ENCODE measurements at regions not wholly inside any gene's neighbourhood (a gene's known extent, or its start where the extent isn't known, plus 50 kb on each side); places are given as distances from the start of the nearest gene placed in this dataset.

DNA sequence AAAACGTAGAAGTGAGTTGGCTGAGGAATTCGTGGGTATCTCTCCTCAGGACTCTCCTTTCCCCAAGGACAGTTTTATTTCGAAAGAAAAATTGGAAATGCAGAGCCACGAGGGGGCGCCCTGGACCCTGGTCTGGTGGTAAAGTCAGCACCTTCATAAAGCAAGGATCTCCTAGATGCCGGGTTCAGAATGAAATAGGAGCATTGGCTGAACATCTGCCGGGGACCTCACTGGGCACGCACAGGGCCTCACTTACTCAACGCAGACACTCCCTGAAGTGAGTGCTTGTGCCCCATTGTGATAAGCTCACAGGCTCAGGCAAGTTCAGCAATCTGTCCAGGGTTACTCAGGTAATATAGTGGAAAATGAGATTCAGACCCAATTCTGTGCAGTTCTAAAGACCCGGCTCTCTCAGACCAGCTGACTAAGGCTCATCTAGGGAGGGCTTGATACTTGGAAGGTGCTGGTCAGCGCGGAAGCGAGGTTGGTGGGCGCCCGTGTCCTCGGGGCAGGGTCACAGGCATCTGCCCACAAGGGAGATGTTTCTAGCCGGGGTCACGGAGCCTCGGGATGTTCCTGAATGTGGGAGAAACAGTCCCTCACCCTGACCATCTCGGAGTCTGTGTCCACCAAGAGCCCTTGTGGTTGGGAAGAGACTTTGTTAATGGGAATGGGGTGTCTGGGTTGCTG is 55.7 kb upstream of the ETV3 start:
- peak; percentile 11 to 15 for DNase-seq (ENCODE audit: low read depth in 2 of 2)

DNA sequence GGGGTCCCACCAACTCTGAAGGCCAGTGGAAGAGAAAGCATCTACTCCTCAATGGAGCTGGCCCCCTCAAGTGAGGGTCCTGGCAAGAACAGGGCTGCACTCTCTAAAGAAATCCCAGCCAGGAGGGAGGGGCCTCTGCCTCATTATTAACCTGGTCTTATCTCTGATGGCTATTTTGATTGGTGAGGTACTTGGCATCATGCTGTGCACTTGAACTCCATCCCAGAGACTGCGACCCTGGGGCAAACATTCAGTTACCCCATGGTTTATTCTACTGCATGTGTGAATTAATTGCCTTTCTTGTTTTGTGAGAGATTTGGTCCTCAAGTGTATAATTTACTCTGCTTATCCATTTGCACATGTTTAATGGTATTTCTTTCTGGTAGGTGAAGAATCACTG is 55.0 kb upstream of the ETV3 start:
- DNase-seq (ENCODE audit: low read depth in 2 of 2) = no peak

DNA sequence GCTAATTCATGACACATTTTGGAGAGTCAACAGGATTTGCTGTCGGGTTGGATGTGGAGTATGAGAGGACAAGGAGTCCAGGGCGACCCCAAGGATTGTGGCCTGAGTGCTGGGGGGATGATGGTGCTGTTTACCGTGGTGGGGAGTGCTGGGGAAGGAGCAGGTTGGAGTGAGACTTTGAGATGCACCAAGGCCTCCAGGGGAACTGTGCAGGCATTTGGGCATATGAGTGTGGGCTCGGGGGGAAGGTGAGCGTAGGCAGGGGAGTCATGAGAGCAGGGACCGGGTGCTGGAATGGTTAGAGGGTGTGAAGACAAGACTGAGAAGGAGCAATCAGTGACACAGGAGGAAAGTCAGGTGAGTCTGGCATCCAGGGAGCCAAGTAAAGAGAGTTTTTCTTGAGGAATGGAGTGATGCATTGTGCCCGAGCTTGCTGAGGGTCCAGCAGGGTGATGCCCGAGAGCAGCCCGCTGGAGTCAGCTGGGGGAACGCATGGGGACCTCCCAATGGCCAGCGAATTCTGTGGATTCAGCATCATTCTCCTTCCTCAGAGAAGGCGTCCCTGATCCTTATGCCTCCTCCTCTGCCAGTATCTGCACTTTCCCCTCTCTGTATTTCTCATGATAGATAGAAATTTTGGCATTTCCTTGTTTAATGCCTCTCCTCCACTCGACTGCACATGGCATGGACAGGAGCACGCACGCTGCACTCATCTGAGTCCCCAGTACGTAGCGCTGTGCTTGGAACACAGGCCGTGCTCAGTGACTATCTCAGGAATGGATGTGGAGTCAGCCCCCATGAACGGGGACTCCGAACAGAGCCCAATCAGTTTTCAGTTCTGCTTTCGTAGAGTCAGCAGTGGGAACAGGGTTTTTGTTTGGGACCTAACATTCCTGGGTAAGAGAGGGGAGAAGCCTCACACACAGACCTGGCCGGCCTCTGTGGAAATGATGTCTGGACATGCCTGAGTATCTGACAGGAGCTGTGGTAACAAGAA is 52.1 kb upstream of the ETV3 start:
- DNase-seq (ENCODE audit: low read depth in 2 of 2) = no peak

DNA sequence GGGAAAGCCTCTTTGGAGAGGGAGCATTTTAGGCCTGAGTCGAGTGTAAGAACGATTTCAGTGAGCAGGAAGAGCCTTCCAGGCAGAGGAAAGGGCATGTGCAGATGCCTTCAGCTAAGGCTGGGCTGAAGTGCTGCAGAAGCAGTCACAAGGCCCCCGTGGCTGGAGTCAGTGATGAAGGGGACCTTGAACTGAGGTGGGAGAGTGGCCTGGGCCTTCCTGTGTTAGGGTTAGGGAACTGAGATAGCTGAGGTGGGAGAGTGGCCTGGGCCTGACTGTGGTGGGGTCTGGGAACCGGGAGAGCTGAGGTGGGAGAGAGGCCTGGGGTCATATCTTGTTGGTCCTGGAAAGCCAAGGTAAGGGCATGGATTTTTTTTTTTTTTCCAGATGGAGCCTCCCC is 50.9 kb upstream of the ETV3 start:
- DNase-seq (ENCODE audit: low read depth in 2 of 2) = no peak

Data from activated CD8-positive, alpha-beta memory T cell treated with anti-CD3 and anti-CD28 coated beads for 4 hours (primary cell).